Prostate gland (tissue), 2 donors: ENCODE measurements at regions not wholly inside any gene's neighbourhood (a gene's known extent, or its start where the extent isn't known, plus 50 kb on each side); places are given as distances from the start of the nearest gene placed in this dataset.

ENCODE experiments used
- DNase-seq: peaks from one replicate; pipeline ENCODE4 v3.0.0-alpha.2; 2019; ENCODE audit warnings: low spot score
- H3K27ac ChIP-seq, 2 donors: fragments of 200-600 bp; sonication (generic); 2 replicates each; pipeline ENCODE4 v1.5.1; 2017 to 2019
- H3K27me3 ChIP-seq: fragments of 200-600 bp; sonication (generic); replicated peaks from 2 replicates; pipeline ENCODE4 v1.5.1; 2019; ENCODE audit not compliant: insufficient read depth
- H3K36me3 ChIP-seq, 2 donors: fragments of 200-600 bp; sonication (generic); 1 replicate in 1 of 2; 2 replicates in 1 of 2; pipeline versions ENCODE4 v1.5.1 to v1.8.1; 2017 to 2019
- H3K4me1 ChIP-seq: fragments of 200-600 bp; sonication (generic); replicated peaks from 2 replicates; pipeline ENCODE4 v1.5.1; 2019
- H3K4me3 ChIP-seq, 2 donors: fragments of 200-600 bp; sonication (generic); 2 replicates each; pipeline ENCODE4 v1.5.1; 2017 to 2019
- H3K9me3 ChIP-seq: fragments of 200-600 bp; sonication (generic); 2 replicates; pipeline ENCODE4 v1.5.1; 2017
- POLR2A ChIP-seq: fragments of 450-650 bp; IDR thresholded peaks from one replicate; pipeline ENCODE4 v1.6.1; 2016; ENCODE audit warnings: antibody characterized with exemption, mild to moderate bottlenecking
- POLR2AphosphoS5 ChIP-seq: sonication (generic); formaldehyde crosslinking; IDR thresholded peaks from one replicate; pipeline ENCODE4 v1.6.1; 2017; ENCODE audit warnings: antibody characterized with exemption
- WGBS: methylation state at CpG from one replicate; pipeline ENCODE4 v1.1.5; 2018; 5-methylcytosine and 5-hydroxymethylcytosine counted together
- intact Hi-C: fragments of 100-400 bp; cut with DNase I; formaldehyde crosslinking; loops from one replicate; pipeline ENCODE4 v1.14.2; 2022
- TF ChIP-seq, protein P1 (sequence below), 4 experiments: fragments of 200-600 bp in 2 of 4; fragments of 450-650 bp in 2 of 4; sonication (generic) in 2 of 4; IDR thresholded peaks; 1 replicate in 3 of 4; 2 replicates in 1 of 4; pipeline ENCODE4 v1.5.1; 2016 to 2019; ENCODE audit warnings: antibody characterized with exemption in 4 of 4, mild to moderate bottlenecking in 2 of 4, moderate library complexity in 2 of 4

DNA sequence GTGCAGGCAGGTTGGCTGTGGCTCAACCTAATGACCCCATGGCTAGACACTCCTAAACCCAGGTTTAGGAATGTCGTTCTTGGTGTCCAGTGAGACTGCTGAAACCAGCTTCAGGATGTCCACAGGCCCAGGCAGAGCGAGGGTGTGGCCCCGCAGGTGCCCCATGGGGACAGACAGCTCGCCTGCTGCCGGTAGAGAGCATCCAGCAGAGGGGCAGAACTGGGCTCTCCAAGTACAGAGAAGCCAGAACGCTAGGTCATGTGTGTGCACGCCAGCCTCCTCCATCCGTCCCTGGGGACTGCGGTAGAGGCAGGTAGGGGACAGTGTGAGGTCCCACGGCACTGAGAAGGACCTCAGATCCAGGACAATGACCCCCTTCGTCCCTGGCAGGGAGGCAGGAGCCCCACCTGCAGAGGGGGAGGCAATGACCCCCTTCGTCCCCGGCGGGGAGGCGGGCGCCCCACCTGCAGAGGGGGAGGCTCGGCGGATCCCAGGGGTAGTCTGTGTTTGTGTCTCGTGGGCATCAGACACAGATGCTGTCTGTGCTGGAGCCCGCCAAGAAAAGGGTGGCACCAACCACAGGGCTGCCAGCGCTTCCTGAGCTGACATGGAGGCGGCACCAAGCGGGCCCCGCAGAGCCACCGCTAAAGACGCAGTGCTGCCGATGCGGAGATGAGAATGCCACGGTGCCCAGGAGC, 118.4 kb downstream of the FAM53A start:
- peaks cover 17% of the 10 kb centered on the region for H3K27me3 ChIP-seq
- no peaks in the 10 kb centered on the region for H3K36me3 ChIP-seq
- 62% methylated on average over 16 of the region's 29 CpGs for WGBS
- no peak for TF ChIP-seq POLR2AphosphoS5
- TF ChIP-seq, protein P1, sequence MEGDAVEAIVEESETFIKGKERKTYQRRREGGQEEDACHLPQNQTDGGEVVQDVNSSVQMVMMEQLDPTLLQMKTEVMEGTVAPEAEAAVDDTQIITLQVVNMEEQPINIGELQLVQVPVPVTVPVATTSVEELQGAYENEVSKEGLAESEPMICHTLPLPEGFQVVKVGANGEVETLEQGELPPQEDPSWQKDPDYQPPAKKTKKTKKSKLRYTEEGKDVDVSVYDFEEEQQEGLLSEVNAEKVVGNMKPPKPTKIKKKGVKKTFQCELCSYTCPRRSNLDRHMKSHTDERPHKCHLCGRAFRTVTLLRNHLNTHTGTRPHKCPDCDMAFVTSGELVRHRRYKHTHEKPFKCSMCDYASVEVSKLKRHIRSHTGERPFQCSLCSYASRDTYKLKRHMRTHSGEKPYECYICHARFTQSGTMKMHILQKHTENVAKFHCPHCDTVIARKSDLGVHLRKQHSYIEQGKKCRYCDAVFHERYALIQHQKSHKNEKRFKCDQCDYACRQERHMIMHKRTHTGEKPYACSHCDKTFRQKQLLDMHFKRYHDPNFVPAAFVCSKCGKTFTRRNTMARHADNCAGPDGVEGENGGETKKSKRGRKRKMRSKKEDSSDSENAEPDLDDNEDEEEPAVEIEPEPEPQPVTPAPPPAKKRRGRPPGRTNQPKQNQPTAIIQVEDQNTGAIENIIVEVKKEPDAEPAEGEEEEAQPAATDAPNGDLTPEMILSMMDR (IDR thresholded peaks at IDR 0.05), result no peak
- no peak for TF ChIP-seq POLR2A
- no peaks in the 10 kb centered on the region for H3K4me1 ChIP-seq
- H3K27ac ChIP-seq, result no peak overlapping the region
- H3K4me3 ChIP-seq, result no peak overlapping the region
- no peak for DNase-seq
- intact Hi-C loops, result no loop called here
- no peaks in the 10 kb centered on the region for H3K9me3 ChIP-seq

DNA sequence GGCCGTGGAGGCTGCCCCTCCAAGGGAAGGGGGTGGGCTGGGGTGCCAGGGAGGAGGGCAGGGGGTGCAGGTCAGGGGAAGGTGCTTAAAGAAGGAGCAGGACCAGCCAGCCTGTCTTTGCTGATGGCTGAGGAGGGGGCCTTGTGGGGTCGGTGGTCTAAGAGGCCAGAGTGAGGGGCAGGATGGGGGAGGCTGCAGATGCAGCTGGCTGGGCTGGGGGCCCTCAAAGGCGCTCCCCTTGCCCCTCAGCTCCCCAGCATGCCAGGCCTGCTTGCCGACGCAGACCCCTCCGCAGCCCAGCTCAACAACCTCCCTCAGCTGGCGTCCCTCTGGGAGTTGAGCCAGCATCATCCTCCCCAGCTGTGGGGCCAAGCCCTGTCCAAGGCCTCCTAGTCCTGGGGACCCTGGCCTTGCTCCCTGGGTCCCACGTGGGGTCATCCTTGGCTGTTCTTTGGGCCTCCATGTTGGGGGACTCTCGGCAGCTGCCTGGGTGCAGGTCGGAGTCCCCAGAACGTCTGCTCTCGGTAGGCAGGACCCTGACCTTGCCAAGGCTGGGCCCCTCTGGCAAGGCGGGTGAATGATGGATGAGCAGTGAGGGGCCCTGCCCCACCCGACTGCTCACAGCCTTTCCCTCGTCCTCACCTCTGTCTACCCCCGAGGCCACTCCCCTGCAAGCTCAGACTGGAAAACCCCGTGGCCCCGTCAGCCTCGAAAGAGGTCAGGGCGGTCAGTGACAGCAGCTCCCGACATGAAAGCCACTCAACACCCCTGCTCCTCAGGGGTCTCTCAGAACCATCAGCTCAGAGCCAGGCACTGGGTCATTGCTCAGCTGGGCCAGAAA, 119.4 kb downstream of the FAM53A start:
- H3K27me3 ChIP-seq, result peaks cover 17% of the 10 kb centered on the region

DNA sequence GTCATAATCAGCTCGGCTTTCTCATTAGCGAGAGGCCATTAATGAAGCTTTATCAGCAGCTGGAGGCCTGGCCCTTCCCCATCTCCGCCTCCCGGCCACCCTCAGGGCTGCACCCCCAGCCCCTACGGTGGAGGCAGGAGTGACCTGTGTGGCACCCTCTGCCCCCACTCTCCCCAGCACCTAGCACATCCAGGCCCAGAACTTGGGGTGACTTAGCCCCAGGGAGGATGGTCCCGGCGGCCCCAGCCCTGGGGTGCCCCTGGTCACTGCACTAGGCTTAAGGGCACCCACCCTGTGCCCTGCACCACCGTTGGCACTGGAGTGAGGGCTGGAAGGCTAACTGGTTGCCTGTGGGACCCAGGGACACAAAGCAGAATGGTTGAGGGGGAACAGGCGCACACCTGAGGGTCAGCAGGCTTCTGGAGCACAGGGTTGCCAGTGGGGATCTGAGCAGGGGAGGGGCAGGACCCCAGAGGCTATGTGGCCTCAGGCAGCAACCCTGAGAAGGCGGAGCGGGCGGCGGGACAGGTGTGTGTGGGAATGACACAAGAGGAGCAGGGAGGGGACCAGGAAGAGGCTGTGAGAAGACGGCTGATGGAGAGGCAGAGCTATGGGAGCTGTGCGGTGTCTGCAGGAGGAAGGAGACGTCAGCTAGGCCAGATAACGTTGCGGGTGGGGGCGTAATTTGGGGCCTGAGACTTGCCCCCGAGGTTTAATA, 120.2 kb downstream of the FAM53A start:
- no peak overlapping the region for H3K27ac ChIP-seq
- peaks cover 17% of the 10 kb centered on the region for H3K27me3 ChIP-seq
- no peaks in the 10 kb centered on the region for H3K36me3 ChIP-seq
- no peak for DNase-seq
- H3K4me3 ChIP-seq, result no peak overlapping the region
- TF ChIP-seq POLR2A (no peak), POLR2AphosphoS5 (no peak)
- TF ChIP-seq, protein P1 (IDR thresholded peaks at IDR 0.05), result no peak
- intact Hi-C loops, result no loop called here
- 59% methylated on average over 17 of the region's 20 CpGs for WGBS
- no peaks in the 10 kb centered on the region for H3K4me1 ChIP-seq
- H3K9me3 ChIP-seq, result no peaks in the 10 kb centered on the region

More for the DNA sequence above, 119.4 kb downstream of the FAM53A start:
- intact Hi-C loops, result no loop called here
- no peaks in the 10 kb centered on the region for H3K36me3 ChIP-seq
- H3K27ac ChIP-seq, result no peak overlapping the region
- H3K4me3 ChIP-seq, result no peak overlapping the region
- no peak for TF ChIP-seq POLR2A
- no peak for TF ChIP-seq POLR2AphosphoS5
- TF ChIP-seq, protein P1 (IDR thresholded peaks at IDR 0.05), result no peak
- 35% methylated on average over 16 of the region's 21 CpGs for WGBS
- no peaks in the 10 kb centered on the region for H3K4me1 ChIP-seq
- no peak for DNase-seq
- no peaks in the 10 kb centered on the region for H3K9me3 ChIP-seq

DNA sequence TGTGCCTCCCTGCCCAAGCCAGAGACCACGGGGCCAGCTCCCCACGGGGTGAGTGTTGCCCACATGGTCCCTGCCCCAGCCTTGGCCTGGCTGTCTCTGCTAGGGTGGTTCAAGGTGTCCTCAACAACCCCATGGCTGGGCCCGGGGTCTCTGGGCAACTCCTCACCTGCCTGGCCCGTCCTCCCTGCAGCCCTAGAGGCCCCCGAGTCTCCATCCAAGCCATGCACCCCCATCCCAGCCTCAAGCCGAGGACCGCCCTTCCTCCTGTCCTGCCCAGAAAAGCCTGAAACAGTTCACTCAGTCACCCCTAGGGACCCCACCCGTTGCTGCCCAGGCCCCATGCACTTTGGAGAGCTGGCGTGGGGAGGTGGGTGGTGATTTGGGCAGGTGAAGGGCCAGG, 120.9 kb downstream of the FAM53A start:
- Histone ChIP-seq H3K36me3 (no peaks in the 10 kb centered on the region), H3K9me3 (no peaks in the 10 kb centered on the region), H3K27ac (no peak overlapping the region), H3K27me3 (peaks cover 17% of the 10 kb centered on the region), H3K4me3 (no peak overlapping the region), H3K4me1 (no peaks in the 10 kb centered on the region)
- no peak for DNase-seq
- intact Hi-C loops, result no loop called here
- 64% methylated on average over 9 of the region's 9 CpGs for WGBS
- TF ChIP-seq POLR2AphosphoS5 (no peak), POLR2A (no peak)
- TF ChIP-seq, protein P1 (IDR thresholded peaks at IDR 0.05), result no peak
